Stimulated activated memory B cell treated with anti-CD40 and anti-IgM and Interleukin-4, amounts not matched to agents 10 μg/mL and 1 μg/mL and 100 μg/mL, for 72 hours (primary cell): ENCODE measurements at regions not wholly inside any gene's neighbourhood (a gene's known extent, or its start where the extent isn't known, plus 50 kb on each side); places are given as distances from the start of the nearest gene placed in this dataset.

Experiments
- ATAC-seq: fragments of 150-1000 bp; cut with Tn5 transposase; 2 replicates; pipeline ENCODE4 v1.10.0; 2021
- H3K27ac Mint-ChIP-seq: one replicate; pipeline ENCODE4 v1.8.0; 2022; ENCODE audit warnings: mild to moderate bottlenecking, mixed read lengths
- H3K27me3 Mint-ChIP-seq: one replicate; pipeline ENCODE4 v1.8.0; 2022; ENCODE audit warnings: mixed read lengths
- H3K36me3 Mint-ChIP-seq: one replicate; pipeline ENCODE4 v1.8.0; 2022; ENCODE audit warnings: mixed read lengths
- H3K4me1 Mint-ChIP-seq: one replicate; pipeline ENCODE4 v1.8.0; 2022; ENCODE audit warnings: mixed read lengths
- H3K4me3 Mint-ChIP-seq: one replicate; pipeline ENCODE4 v1.8.0; 2022; ENCODE audit warnings: mild to moderate bottlenecking, moderate library complexity, mixed read lengths
- H3K9me3 Mint-ChIP-seq: one replicate; pipeline ENCODE4 v1.8.0; 2022; ENCODE audit warnings: mixed read lengths

- Mint-ChIP-seq H3K27me3 (no peaks in the 10 kb centered on the region), H3K9me3 (no peaks in the 10 kb centered on the region)
These were observed 95.2 kb upstream of the KLF7 start for GRCh38 chr2:207260947-207261346.

GRCh38 chr2:207264310-207264709, 98.6 kb upstream of the KLF7 start:
- Mint-ChIP-seq H3K27ac (no peak overlapping the region), H3K9me3 (no peaks in the 10 kb centered on the region), H3K36me3 (no peaks in the 10 kb centered on the region), H3K27me3 (no peaks in the 10 kb centered on the region), H3K4me3 (no peak overlapping the region), H3K4me1 (peaks cover 8% of the 10 kb centered on the region)
- ATAC-seq = no peak

More at GRCh38 chr2:207260947-207261346, 95.2 kb upstream of the KLF7 start:
- H3K36me3 Mint-ChIP-seq = no peaks in the 10 kb centered on the region
- ATAC-seq = no peak
- H3K27ac Mint-ChIP-seq = no peak overlapping the region
- H3K4me3 Mint-ChIP-seq = no peak overlapping the region
- peaks cover 28% of the 10 kb centered on the region for H3K4me1 Mint-ChIP-seq

GRCh38 chr2:207265332-207265731, 99.6 kb upstream of the KLF7 start:
- no peak for ATAC-seq
- no peak overlapping the region for H3K4me3 Mint-ChIP-seq
- H3K36me3 Mint-ChIP-seq = no peaks in the 10 kb centered on the region
- H3K27ac Mint-ChIP-seq = no peak overlapping the region
- no peaks in the 10 kb centered on the region for H3K9me3 Mint-ChIP-seq
- no peaks in the 10 kb centered on the region for H3K27me3 Mint-ChIP-seq
- peaks cover 8% of the 10 kb centered on the region for H3K4me1 Mint-ChIP-seq

- Mint-ChIP-seq H3K9me3 (no peaks in the 10 kb centered on the region), H3K27me3 (no peaks in the 10 kb centered on the region), H3K27ac (no peak overlapping the region), H3K4me3 (no peak overlapping the region), H3K4me1 (peaks cover 8% of the 10 kb centered on the region), H3K36me3 (no peaks in the 10 kb centered on the region)
- ATAC-seq = no peak
These were observed 100.1 kb upstream of the KLF7 start for GRCh38 chr2:207265869-207266268.

- no peaks in the 10 kb centered on the region for H3K36me3 Mint-ChIP-seq
These were observed 100.9 kb upstream of the KLF7 start for GRCh38 chr2:207266648-207267047.

GRCh38 chr2:207269038-207269437, 103.3 kb upstream of the KLF7 start:
- H3K27me3 Mint-ChIP-seq = no peaks in the 10 kb centered on the region
- no peak overlapping the region for H3K4me3 Mint-ChIP-seq
- no peak for ATAC-seq
- H3K36me3 Mint-ChIP-seq = no peaks in the 10 kb centered on the region
- no peaks in the 10 kb centered on the region for H3K9me3 Mint-ChIP-seq
- H3K27ac Mint-ChIP-seq = no peak overlapping the region
- peaks cover 8% of the 10 kb centered on the region for H3K4me1 Mint-ChIP-seq

More at GRCh38 chr2:207266648-207267047, 100.9 kb upstream of the KLF7 start:
- no peak overlapping the region for H3K27ac Mint-ChIP-seq
- no peak overlapping the region for H3K4me3 Mint-ChIP-seq
- no peak for ATAC-seq
- H3K9me3 Mint-ChIP-seq = no peaks in the 10 kb centered on the region
- peaks cover 8% of the 10 kb centered on the region for H3K4me1 Mint-ChIP-seq
- no peaks in the 10 kb centered on the region for H3K27me3 Mint-ChIP-seq

GRCh38 chr2:207274530-207275189, 108.9 kb upstream of the KLF7 start:
- no peaks in the 10 kb centered on the region for H3K9me3 Mint-ChIP-seq
- H3K36me3 Mint-ChIP-seq = no peaks in the 10 kb centered on the region
- peaks cover 6% of the 10 kb centered on the region for H3K4me1 Mint-ChIP-seq
- H3K4me3 Mint-ChIP-seq = no peak overlapping the region
- no peak overlapping the region for H3K27ac Mint-ChIP-seq
- ATAC-seq = no peak
- H3K27me3 Mint-ChIP-seq = no peaks in the 10 kb centered on the region

- no peak for ATAC-seq
- H3K27me3 Mint-ChIP-seq = no peaks in the 10 kb centered on the region
- peaks cover 8% of the 10 kb centered on the region for H3K4me1 Mint-ChIP-seq
- H3K36me3 Mint-ChIP-seq = no peaks in the 10 kb centered on the region
- H3K4me3 Mint-ChIP-seq = no peak overlapping the region
- H3K27ac Mint-ChIP-seq = no peak overlapping the region
- H3K9me3 Mint-ChIP-seq = no peaks in the 10 kb centered on the region
These were observed 110.0 kb upstream of the KLF7 start for GRCh38 chr2:207275779-207276178.

GRCh38 chr2:207276248-207276647, 110.5 kb upstream of the KLF7 start:
- no peak overlapping the region for H3K4me3 Mint-ChIP-seq
- no peak overlapping the region for H3K27ac Mint-ChIP-seq
- ATAC-seq = no peak
- no peaks in the 10 kb centered on the region for H3K36me3 Mint-ChIP-seq
- H3K27me3 Mint-ChIP-seq = no peaks in the 10 kb centered on the region
- H3K9me3 Mint-ChIP-seq = no peaks in the 10 kb centered on the region
- peaks cover 8% of the 10 kb centered on the region for H3K4me1 Mint-ChIP-seq

GRCh38 chr2:207276858-207277257, 111.1 kb upstream of the KLF7 start:
- Mint-ChIP-seq H3K27ac (no peak overlapping the region), H3K9me3 (no peaks in the 10 kb centered on the region), H3K27me3 (no peaks in the 10 kb centered on the region), H3K4me3 (no peak overlapping the region), H3K36me3 (no peaks in the 10 kb centered on the region), H3K4me1 (peaks cover 8% of the 10 kb centered on the region)
- no peak for ATAC-seq

- H3K9me3 Mint-ChIP-seq = no peaks in the 10 kb centered on the region
- H3K36me3 Mint-ChIP-seq = no peaks in the 10 kb centered on the region
- H3K27ac Mint-ChIP-seq = peak overlapping the region; percentile 56
- no peaks in the 10 kb centered on the region for H3K27me3 Mint-ChIP-seq
- ATAC-seq = peak; percentile 53
- H3K4me3 Mint-ChIP-seq = no peak overlapping the region
- H3K4me1 Mint-ChIP-seq = peaks cover 19% of the 10 kb centered on the region
These were observed 113.8 kb upstream of the KLF7 start for GRCh38 chr2:207279520-207279919.

GRCh38 chr2:207281436-207281835, 115.7 kb upstream of the KLF7 start:
- H3K4me3 Mint-ChIP-seq = no peak overlapping the region
- ATAC-seq = no peak
- no peaks in the 10 kb centered on the region for H3K9me3 Mint-ChIP-seq
- no peaks in the 10 kb centered on the region for H3K27me3 Mint-ChIP-seq
- no peaks in the 10 kb centered on the region for H3K36me3 Mint-ChIP-seq
- H3K27ac Mint-ChIP-seq = no peak overlapping the region
- peaks cover 19% of the 10 kb centered on the region for H3K4me1 Mint-ChIP-seq

GRCh38 chr2:207282916-207283315, 117.2 kb upstream of the KLF7 start:
- Mint-ChIP-seq H3K27me3 (no peaks in the 10 kb centered on the region), H3K4me3 (no peak overlapping the region), H3K36me3 (no peaks in the 10 kb centered on the region), H3K4me1 (peaks cover 19% of the 10 kb centered on the region), H3K27ac (peak overlapping the region; percentile 13), H3K9me3 (no peaks in the 10 kb centered on the region)
- no peak for ATAC-seq

GRCh38 chr2:207283356-207283755, 117.6 kb upstream of the KLF7 start:
- Mint-ChIP-seq H3K27me3 (no peaks in the 10 kb centered on the region), H3K4me1 (peaks cover 19% of the 10 kb centered on the region), H3K36me3 (no peaks in the 10 kb centered on the region), H3K27ac (peak overlapping the region; percentile 13), H3K9me3 (no peaks in the 10 kb centered on the region), H3K4me3 (no peak overlapping the region)
- peak; percentile 67 for ATAC-seq

- H3K4me3 Mint-ChIP-seq = no peak overlapping the region
- H3K27ac Mint-ChIP-seq = no peak overlapping the region
- H3K9me3 Mint-ChIP-seq = no peaks in the 10 kb centered on the region
- no peaks in the 10 kb centered on the region for H3K27me3 Mint-ChIP-seq
- ATAC-seq = no peak
- no peaks in the 10 kb centered on the region for H3K36me3 Mint-ChIP-seq
- H3K4me1 Mint-ChIP-seq = peaks cover 23% of the 10 kb centered on the region
These were observed 119.1 kb upstream of the KLF7 start for GRCh38 chr2:207284556-207285472.

- Mint-ChIP-seq H3K9me3 (no peaks in the 10 kb centered on the region), H3K27ac (no peak overlapping the region), H3K36me3 (no peaks in the 10 kb centered on the region), H3K27me3 (no peaks in the 10 kb centered on the region), H3K4me3 (no peak overlapping the region), H3K4me1 (peaks cover 22% of the 10 kb centered on the region)
- ATAC-seq = no peak
These were observed 119.7 kb upstream of the KLF7 start for GRCh38 chr2:207285473-207285815.
